ENCODE measurements at regions not wholly inside any gene's neighbourhood (a gene's known extent, or its start where the extent isn't known, plus 50 kb on each side); places are given as distances from the start of the nearest gene placed in this dataset.

DNA sequence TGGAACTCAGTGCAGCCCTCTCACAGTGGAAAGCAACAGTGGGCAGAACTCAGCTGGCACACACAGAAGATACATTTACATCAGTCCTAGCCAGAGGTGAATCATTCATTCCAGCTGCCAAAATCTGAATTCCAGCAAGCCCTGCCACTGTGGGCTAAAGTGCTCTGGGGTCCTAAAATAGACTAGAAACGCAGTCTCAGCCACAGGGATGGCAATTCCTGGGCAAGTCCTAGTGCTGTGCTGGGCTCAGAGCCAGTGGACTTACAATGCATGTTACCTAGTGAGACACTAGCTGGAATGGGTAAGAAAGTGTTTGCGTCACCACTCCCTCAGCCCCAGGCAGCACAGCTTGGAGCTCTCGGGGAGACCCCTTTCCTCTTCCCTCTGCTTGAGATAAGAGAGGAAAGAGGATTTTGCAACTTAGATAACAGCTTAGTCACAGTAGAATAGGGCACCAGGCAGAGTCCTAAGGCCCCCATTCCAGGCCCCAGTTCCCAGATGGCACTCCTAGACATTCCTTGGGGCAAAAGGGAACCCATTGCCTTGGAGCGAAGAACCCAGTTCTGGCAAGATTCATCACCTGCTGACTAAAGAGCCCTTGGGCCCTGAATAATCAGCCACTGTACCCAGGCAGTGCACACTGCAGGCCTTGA, 592.9 kb downstream of the FSCB start:
- TF ChIP-seq TOX (CRISPR knock-in tag; IDR thresholded peaks at IDR 0.05; ENCODE audit: borderline replicate concordance) (no peak), ESRRG (CRISPR knock-in tag; IDR thresholded peaks at IDR 0.05) (no peak), RARB (CRISPR knock-in tag; IDR thresholded peaks at IDR 0.05) (no peak), PPARA (CRISPR knock-in tag; IDR thresholded peaks at IDR 0.05; ENCODE audit: borderline replicate concordance) (no peak), ZNF565 (CRISPR knock-in tag; conservative IDR thresholded peaks at IDR 0.05; ENCODE audit: low read depth) (no peak), CSDC2 (CRISPR knock-in tag; IDR thresholded peaks at IDR 0.05) (no peak), ZFP30 (CRISPR knock-in tag; IDR thresholded peaks at IDR 0.05) (no peak), ZC3H10 (CRISPR knock-in tag; IDR thresholded peaks at IDR 0.05) (no peak), OSR1 (CRISPR knock-in tag; IDR thresholded peaks at IDR 0.05) (no peak), TCF4 (CRISPR knock-in tag; IDR thresholded peaks at IDR 0.05; ENCODE audit: borderline replicate concordance) (no peak), ZNF8 (CRISPR knock-in tag; IDR thresholded peaks at IDR 0.05) (no peak), ZFP3 (CRISPR knock-in tag; IDR thresholded peaks at IDR 0.05) (no peak), ZNF70 (CRISPR knock-in tag; IDR thresholded peaks at IDR 0.05) (no peak)
- TF ChIP-seq, protein P1, sequence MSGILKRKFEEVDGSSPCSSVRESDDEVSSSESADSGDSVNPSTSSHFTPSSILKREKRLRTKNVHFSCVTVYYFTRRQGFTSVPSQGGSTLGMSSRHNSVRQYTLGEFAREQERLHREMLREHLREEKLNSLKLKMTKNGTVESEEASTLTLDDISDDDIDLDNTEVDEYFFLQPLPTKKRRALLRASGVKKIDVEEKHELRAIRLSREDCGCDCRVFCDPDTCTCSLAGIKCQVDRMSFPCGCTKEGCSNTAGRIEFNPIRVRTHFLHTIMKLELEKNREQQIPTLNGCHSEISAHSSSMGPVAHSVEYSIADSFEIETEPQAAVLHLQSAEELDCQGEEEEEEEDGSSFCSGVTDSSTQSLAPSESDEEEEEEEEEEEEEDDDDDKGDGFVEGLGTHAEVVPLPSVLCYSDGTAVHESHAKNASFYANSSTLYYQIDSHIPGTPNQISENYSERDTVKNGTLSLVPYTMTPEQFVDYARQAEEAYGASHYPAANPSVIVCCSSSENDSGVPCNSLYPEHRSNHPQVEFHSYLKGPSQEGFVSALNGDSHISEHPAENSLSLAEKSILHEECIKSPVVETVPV (CRISPR knock-in tag; IDR thresholded peaks at IDR 0.05) = no peak
- TF ChIP-seq, protein P2, sequence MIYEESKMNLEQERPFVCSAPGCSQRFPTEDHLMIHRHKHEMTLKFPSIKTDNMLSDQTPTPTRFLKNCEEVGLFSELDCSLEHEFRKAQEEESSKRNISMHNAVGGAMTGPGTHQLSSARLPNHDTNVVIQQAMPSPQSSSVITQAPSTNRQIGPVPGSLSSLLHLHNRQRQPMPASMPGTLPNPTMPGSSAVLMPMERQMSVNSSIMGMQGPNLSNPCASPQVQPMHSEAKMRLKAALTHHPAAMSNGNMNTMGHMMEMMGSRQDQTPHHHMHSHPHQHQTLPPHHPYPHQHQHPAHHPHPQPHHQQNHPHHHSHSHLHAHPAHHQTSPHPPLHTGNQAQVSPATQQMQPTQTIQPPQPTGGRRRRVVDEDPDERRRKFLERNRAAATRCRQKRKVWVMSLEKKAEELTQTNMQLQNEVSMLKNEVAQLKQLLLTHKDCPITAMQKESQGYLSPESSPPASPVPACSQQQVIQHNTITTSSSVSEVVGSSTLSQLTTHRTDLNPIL (CRISPR knock-in tag; IDR thresholded peaks at IDR 0.05; ENCODE audit: low read depth) = no peak
- TF ChIP-seq, protein P3, sequence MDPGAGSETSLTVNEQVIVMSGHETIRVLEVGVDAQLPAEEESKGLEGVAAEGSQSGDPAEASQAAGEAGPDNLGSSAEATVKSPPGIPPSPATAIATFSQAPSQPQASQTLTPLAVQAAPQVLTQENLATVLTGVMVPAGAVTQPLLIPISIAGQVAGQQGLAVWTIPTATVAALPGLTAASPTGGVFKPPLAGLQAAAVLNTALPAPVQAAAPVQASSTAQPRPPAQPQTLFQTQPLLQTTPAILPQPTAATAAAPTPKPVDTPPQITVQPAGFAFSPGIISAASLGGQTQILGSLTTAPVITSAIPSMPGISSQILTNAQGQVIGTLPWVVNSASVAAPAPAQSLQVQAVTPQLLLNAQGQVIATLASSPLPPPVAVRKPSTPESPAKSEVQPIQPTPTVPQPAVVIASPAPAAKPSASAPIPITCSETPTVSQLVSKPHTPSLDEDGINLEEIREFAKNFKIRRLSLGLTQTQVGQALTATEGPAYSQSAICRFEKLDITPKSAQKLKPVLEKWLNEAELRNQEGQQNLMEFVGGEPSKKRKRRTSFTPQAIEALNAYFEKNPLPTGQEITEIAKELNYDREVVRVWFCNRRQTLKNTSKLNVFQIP (CRISPR knock-in tag; IDR thresholded peaks at IDR 0.05; ENCODE audit: borderline replicate concordance, low read depth) = no peak
- ATAC-seq = no peak

DNA sequence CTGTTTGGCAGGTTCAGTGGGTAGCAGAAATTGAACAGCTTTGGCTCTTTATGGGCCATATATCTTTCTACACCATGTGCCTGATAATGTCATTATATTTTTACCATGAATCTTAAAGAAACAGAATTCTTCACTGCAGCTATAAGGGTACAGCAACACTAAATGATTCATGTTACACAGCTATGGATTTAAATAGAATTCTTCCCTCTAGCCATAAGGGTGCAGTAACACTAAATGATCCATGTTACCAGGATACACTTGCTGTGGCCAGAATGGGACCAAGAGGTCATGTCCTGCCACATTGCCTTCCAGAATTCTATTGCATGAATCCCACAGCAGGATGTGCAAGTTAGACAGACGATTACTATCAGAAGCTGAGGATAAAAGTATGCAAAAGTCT, 603.9 kb downstream of the FSCB start:
- TF ChIP-seq RARB (CRISPR knock-in tag; IDR thresholded peaks at IDR 0.05) = no peak
- TF ChIP-seq, protein P2 (CRISPR knock-in tag; IDR thresholded peaks at IDR 0.05; ENCODE audit: low read depth) = no peak
- no peak for TF ChIP-seq BACH2 (CRISPR knock-in tag; IDR thresholded peaks at IDR 0.05; ENCODE audit: borderline replicate concordance)
- TF ChIP-seq TCF4 (CRISPR knock-in tag; IDR thresholded peaks at IDR 0.05; ENCODE audit: borderline replicate concordance) = no peak
- TF ChIP-seq, protein P1 (CRISPR knock-in tag; IDR thresholded peaks at IDR 0.05) = no peak
- TF ChIP-seq, protein P3 (CRISPR knock-in tag; IDR thresholded peaks at IDR 0.05; ENCODE audit: borderline replicate concordance, low read depth) = no peak
- no peak for TF ChIP-seq ARNTL (CRISPR knock-in tag; IDR thresholded peaks at IDR 0.05; ENCODE audit: borderline replicate concordance, low read depth)
- TF ChIP-seq ZC3H10 (CRISPR knock-in tag; IDR thresholded peaks at IDR 0.05) = no peak
- no peak for TF ChIP-seq ISL1 (CRISPR knock-in tag; IDR thresholded peaks at IDR 0.05)
- no peak for TF ChIP-seq ZFP3 (CRISPR knock-in tag; IDR thresholded peaks at IDR 0.05)
- TF ChIP-seq SNAI2 (CRISPR knock-in tag; IDR thresholded peaks at IDR 0.05) = no peak
- no peak for TF ChIP-seq ZNF70 (CRISPR knock-in tag; IDR thresholded peaks at IDR 0.05)
- TF ChIP-seq PPARA (CRISPR knock-in tag; IDR thresholded peaks at IDR 0.05; ENCODE audit: borderline replicate concordance) = no peak
- no peak for TF ChIP-seq ZNF565 (CRISPR knock-in tag; conservative IDR thresholded peaks at IDR 0.05; ENCODE audit: low read depth)
- no peak for TF ChIP-seq ZNF8 (CRISPR knock-in tag; IDR thresholded peaks at IDR 0.05)
- TF ChIP-seq, protein P4, sequence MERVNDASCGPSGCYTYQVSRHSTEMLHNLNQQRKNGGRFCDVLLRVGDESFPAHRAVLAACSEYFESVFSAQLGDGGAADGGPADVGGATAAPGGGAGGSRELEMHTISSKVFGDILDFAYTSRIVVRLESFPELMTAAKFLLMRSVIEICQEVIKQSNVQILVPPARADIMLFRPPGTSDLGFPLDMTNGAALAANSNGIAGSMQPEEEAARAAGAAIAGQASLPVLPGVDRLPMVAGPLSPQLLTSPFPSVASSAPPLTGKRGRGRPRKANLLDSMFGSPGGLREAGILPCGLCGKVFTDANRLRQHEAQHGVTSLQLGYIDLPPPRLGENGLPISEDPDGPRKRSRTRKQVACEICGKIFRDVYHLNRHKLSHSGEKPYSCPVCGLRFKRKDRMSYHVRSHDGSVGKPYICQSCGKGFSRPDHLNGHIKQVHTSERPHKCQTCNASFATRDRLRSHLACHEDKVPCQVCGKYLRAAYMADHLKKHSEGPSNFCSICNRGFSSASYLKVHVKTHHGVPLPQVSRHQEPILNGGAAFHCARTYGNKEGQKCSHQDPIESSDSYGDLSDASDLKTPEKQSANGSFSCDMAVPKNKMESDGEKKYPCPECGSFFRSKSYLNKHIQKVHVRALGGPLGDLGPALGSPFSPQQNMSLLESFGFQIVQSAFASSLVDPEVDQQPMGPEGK (CRISPR knock-in tag; IDR thresholded peaks at IDR 0.05; ENCODE audit: borderline replicate concordance) = no peak
- TF ChIP-seq OSR1 (CRISPR knock-in tag; IDR thresholded peaks at IDR 0.05) = no peak
- no peak for TF ChIP-seq CSDC2 (CRISPR knock-in tag; IDR thresholded peaks at IDR 0.05)
- TF ChIP-seq ZFP30 (CRISPR knock-in tag; IDR thresholded peaks at IDR 0.05) = no peak

More for the DNA sequence above, 603.9 kb downstream of the FSCB start:
- no peak for ATAC-seq
